GM18499 (cell line): ENCODE measurements at regions not wholly inside any gene's neighbourhood (a gene's known extent, or its start where the extent isn't known, plus 50 kb on each side); places are given as distances from the start of the nearest gene placed in this dataset.
"Not testable (repeated sequence)": the region's sequence is repeated elsewhere in the genome, so short reads cannot be mapped to it uniquely, and the experiment has no call there.

Source experiments
- ATAC-seq: cut with Tn5 transposase; IDR thresholded peaks from one replicate; pipeline ENCODE4 v1.9.1; 2021; ENCODE audit warnings: moderate number of reproducible peaks; ENCODE audit not compliant: insufficient read depth, unreplicated experiment

DNA sequence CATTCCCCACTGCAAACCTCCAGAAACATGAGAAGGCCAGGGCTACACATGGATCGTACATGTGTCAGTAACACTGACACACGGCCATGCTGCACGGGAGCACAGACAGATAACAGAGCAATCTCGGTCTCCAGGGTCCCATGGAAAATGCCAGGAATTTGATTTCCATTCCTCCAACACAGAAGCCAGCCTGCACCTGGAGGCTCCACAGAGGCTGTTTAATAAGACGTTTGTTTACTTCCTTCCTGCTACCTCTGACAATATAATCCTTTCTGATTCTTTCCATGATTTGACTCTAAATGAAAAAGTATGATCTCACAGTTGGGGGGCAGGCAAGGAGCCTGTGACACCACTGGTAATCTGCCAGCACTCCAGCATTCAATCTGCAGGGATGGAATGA lies 210.9 kb upstream of the DDX18 start:
- ATAC-seq: no peak

- ATAC-seq: no peak
These were observed 207.3 kb upstream of the DDX18 start for GRCh38 chr2:117607202-117607601.

DNA sequence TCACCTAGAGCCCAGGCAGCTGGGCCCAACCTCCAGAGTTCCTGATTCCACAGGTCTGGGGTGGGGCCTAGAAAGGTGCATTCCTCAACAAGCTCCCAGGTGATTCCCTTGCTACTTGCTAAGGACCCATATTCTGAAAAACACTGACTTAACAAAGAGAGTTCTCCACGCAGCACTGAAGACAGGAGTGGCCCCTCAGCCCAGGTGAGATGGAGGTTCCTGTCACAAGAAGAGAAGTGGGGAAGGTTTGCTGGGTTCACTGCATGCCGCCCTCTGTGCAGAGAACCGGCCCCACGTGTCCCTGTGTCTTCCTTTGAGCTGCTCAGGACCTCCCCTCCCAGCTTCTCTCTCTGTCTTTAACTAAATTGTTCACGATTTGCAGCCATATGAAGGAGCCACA lies 201.4 kb upstream of the DDX18 start:
- no peak for ATAC-seq

- ATAC-seq: no peak
These were observed 200.2 kb upstream of the DDX18 start for GRCh38 chr2:117614296-117614695.

- ATAC-seq: no peak
These were observed 199.5 kb upstream of the DDX18 start for GRCh38 chr2:117614823-117615534.

GRCh38 chr2:117618607-117619006 lies 195.9 kb upstream of the DDX18 start:
- ATAC-seq: no peak

DNA sequence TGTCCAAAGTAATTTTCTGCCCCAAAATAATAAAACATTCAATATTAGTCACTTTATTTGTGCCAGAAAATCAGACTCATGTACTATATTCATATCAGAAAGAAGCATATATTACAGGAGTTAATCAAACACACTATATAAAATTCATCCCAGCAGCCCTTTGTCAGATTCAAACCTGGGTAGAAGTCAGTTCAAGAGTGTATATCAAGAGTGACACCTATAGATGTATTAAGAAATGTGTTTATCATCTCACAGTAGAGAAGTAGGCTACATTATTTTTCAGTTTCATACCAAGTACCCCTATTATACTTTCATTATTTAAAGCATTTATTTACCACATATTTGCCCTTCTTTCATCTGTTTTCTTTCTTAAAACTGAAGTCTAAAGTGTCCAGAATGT lies 193.2 kb upstream of the DDX18 start:
- no peak for ATAC-seq

GRCh38 chr2:117623175-117623574 lies 191.3 kb upstream of the DDX18 start:
- ATAC-seq: not testable (repeated sequence)

DNA sequence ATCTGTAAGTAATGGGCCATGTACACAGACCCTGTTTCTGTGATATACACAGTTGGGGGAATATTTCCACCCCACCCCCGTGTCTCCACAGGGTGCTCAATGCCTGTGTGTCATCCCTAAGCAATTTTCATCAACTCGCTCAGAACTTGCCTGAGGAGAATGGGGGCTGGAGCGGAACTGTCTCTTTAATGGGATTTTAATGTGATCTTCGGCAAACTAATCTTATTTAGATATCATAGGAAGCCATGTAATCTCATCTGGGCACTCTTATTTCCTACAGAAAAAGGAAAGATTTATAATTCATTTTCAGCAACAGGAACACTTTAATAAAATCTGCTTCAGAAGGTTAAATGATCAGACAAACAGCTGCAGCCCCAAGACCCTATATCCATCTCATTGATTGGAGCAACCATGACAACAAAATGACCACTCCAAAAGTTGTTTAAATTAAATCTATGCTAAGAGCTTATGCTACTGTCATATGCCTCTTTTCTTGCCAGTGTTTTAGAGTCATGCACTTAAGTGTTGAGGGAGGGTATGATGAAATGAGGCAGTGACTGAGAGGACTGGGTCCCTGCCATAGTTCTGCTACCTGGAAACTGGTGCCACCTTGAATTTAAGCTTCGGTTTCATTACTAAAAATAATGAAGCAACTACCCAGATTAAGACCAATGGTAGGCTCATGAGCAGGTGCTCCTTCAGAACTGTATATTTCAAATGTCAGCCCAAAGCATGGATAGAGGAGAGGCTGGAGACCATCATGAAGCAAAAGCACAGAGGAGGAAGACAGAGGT lies 183.1 kb upstream of the DDX18 start:
- no peak for ATAC-seq

GRCh38 chr2:117635481-117635880 lies 179.0 kb upstream of the DDX18 start:
- no peak for ATAC-seq

GRCh38 chr2:117639401-117639800 lies 175.1 kb upstream of the DDX18 start:
- ATAC-seq: no peak

DNA sequence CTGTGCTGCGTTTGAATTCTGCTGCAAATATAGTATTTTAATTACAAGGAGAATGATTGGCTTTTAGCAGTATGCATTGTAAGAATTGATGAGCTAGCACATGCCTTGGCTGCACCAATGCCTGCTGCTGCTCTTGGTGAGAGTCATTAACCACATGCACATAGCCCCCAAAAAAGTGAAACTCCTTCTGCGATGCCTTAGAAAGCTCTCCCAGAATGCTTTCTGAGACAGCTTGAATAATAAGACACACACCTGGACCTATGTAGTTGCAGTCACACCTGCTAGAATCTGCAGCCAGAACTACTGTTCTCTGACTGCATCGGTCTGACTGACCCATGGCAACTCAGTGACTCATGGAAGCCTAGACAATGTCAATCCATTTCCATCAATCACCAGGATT lies 170.1 kb upstream of the DDX18 start:
- ATAC-seq: no peak

DNA sequence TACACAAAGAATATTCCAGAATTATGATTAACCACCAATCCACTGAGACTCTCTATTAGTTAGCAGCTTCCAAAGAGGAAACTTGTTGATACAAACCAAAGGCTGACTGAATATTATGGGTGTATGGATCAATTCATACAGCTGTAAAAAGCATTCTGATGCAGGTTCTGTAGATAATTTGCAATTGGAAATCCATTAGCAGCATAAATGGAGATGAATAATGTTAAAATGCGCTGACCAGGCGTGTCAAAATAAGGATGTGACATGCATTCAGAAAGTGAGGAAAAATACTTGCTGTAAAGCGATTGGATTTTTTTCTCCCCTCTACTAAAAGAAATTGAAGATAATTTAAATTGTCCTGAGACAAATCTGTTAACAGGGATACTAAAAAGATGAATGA lies 169.0 kb upstream of the DDX18 start:
- ATAC-seq: no peak

GRCh38 chr2:117646099-117646498 lies 168.4 kb upstream of the DDX18 start:
- no peak for ATAC-seq

DNA sequence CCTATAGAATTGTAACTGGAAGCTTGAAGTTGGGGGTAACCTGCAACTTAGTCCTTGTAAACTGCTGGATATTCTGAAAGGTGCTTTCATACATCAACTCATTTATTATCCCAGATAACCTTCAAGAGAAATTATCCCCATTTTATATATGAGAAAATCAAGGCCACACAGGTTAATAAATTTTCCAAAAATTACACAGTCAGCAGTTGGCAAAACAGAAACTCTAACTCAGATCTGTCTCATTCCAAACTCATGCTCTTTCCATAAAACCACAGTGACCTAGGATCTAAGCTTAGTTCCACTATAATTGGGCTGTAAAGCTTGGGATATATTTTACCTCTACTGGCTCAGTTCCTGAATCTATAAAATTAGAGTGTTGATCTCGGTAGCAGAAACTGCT lies 167.6 kb upstream of the DDX18 start:
- ATAC-seq: no peak

- no peak for ATAC-seq
These were observed 157.9 kb upstream of the DDX18 start for GRCh38 chr2:117656546-117656945.

- ATAC-seq: no peak
These were observed 152.9 kb upstream of the DDX18 start for GRCh38 chr2:117661619-117662018.

DNA sequence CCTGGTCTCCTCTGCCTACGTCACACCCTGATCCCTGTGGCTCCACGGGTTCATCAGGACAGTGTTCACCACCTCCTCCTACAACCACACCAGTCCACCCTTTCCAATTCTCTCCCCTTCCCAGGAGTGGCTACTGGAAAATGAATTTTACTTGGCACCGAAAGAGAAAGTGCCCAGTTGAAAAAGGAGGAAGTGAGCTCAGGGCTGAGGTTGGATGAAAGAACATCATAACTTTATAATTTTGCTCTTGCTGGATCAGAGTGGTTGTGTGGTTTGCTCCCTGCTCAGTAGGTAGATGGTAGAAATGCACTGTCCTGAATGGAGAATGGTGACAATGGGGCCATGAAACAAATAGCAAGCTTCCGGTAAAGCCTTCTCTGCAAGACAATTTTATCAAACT lies 140.3 kb upstream of the DDX18 start:
- no peak for ATAC-seq

DNA sequence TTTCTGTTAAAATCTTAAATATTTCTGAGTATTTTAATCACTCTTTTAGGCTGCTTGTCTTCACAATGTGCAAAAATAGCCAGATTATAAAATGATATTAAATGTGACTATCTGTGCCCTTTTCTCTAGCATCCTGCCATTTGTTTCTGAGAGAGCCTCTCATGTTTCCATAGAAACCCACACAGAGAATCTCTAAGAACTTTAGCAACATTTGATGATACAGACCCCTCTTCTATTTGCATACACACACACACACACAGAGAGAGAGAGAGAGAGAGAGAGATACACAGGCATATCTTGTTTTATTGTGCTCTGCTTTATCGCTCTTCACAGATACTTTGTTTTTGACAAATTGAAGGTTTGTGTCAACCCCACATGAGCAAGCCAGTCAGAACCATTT lies 134.5 kb upstream of the DDX18 start:
- no peak for ATAC-seq

DNA sequence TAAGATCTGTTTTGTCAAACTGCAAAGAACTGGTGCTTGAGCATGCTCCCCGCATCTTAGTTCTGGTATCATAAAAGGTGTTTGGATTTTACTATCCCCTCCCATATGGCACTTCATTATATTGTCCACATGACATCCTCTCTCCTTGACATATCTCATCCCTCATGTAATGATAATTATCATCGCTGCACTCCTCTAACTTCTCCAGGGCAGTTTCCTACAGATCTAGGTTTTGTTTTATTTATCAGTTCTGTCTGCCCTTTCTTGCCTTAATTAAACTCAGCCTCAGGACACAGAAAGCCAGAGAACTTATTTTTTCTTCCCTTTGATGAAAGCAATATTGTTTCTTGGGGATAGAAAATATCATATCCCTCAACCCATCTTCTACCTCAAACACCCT lies 129.6 kb upstream of the DDX18 start:
- ATAC-seq: no peak

GRCh38 chr2:117686699-117687098 lies 127.8 kb upstream of the DDX18 start:
- peak; percentile 95 for ATAC-seq

DNA sequence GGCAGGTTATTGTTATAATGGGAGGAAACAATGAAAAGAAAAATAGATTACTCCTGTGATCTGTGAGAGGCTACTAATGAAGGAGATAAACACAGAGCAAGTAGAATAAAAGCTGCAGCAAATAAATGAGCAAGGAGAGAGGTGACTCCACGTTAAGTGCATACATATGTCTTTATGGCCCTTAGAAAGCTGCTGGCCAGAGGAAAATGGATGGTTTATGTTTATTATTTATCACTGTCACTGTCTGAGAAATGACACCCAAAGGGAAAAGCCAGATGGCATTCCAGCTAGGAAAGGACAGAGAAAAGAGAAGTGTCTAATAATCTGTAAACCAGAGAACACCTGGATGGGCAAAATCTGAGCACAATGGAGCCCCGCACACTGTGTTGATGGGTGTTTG lies 122.9 kb upstream of the DDX18 start:
- ATAC-seq: no peak
